PC-3 (cell line): ENCODE measurements at regions not wholly inside any gene's neighbourhood (a gene's known extent, or its start where the extent isn't known, plus 50 kb on each side); places are given as distances from the start of the nearest gene placed in this dataset.

Source experiments
- ATAC-seq: fragments of 200-7000 bp; cut with Tn5 transposase; 2 replicates; pipeline ENCODE4 v1.9.1; 2020; ENCODE audit warnings: mild to moderate bottlenecking, moderate library complexity
- BruUV-seq: library from RNA; stranded (reverse); fragments of 400-500 nt; replicated peaks from 2 replicates; lab custom pipeline; 2021; lab: Mats Ljungman, UMichigan
- CTCF ChIA-PET: fragments of 300-600 bp; sonication (Branson Sonifier 250); formaldehyde crosslinking; loops from one replicate; lab custom pipeline; 2022; ENCODE audit warnings: antibody characterized with exemption; lab: Charles Lee
- POLR2A ChIA-PET: fragments of 300-600 bp; sonication (Branson Sonifier 250); formaldehyde crosslinking; loops from one replicate; lab custom pipeline; 2022; ENCODE audit warnings: antibody characterized with exemption; ENCODE audit not compliant: unreplicated experiment; lab: Charles Lee
- DNase-seq: peaks from one replicate; pipeline ENCODE4 v3.0.0-alpha.2; 2015
- H2AFZ ChIP-seq: fragments of 300-600 bp; sonication (generic); 2 replicates; pipeline ENCODE4 v1.6.0; 2016; ENCODE audit warnings: antibody characterized with exemption, low read length
- H3F3A ChIP-seq: fragments of 300-600 bp; sonication (generic); one replicate; pipeline ENCODE4 v1.6.0; 2017; ENCODE audit warnings: antibody characterized with exemption, low read length, control low read depth, mild to moderate bottlenecking; ENCODE audit not compliant: unreplicated experiment
- H3K27ac ChIP-seq: fragments of 300-600 bp; sonication (generic); 2 replicates; pipeline ENCODE4 v1.5.1; 2016; ENCODE audit warnings: mild to moderate bottlenecking, low read length
- H3K27me3 ChIP-seq: fragments of 300-600 bp; sonication (generic); 2 replicates; pipeline ENCODE4 v1.6.1; 2016; ENCODE audit warnings: low read length, mixed read lengths
- H3K36me3 ChIP-seq: fragments of 300-600 bp; sonication (generic); 2 replicates; pipeline ENCODE4 v1.6.1; 2016; ENCODE audit warnings: low read depth, mixed run types, low read length, mixed read lengths
- H3K4me1 ChIP-seq: fragments of 300-600 bp; sonication (generic); 2 replicates; pipeline ENCODE4 v1.5.1; 2016; ENCODE audit warnings: low read length; ENCODE audit not compliant: insufficient read depth
- H3K4me2 ChIP-seq: fragments of 300-600 bp; sonication (generic); 2 replicates; pipeline ENCODE4 v1.6.0; 2016; ENCODE audit warnings: low read length
- H3K4me3 ChIP-seq: fragments of 300-600 bp; sonication (generic); 2 replicates; pipeline ENCODE4 v1.5.1; 2016; ENCODE audit warnings: mild to moderate bottlenecking, low read length, mixed read lengths
- H3K79me2 ChIP-seq: fragments of 300-600 bp; sonication (generic); 2 replicates; pipeline ENCODE4 v1.6.1; 2017; ENCODE audit warnings: low read length, mixed read lengths
- H3K9ac ChIP-seq: fragments of 300-600 bp; sonication (generic); 2 replicates; pipeline ENCODE4 v1.6.0; 2016; ENCODE audit warnings: mild to moderate bottlenecking, low read length
- H3K9me2 ChIP-seq: fragments of 300-600 bp; sonication (generic); replicated peaks from 2 replicates; pipeline ENCODE4 v1.6.1; 2016; ENCODE audit warnings: mixed run types, low read length, mixed read lengths
- H3K9me3 ChIP-seq: fragments of 300-600 bp; sonication (generic); 2 replicates; pipeline ENCODE4 v1.6.1; 2016; ENCODE audit warnings: low read length, mixed read lengths
- H4K20me1 ChIP-seq: fragments of 300-600 bp; sonication (generic); 2 replicates; pipeline ENCODE4 v1.6.1; 2016; ENCODE audit warnings: low read length, mixed read lengths
- CTCF ChIP-seq: fragments of 300-600 bp; sonication (generic); conservative IDR thresholded peaks from 2 replicates; pipeline ENCODE4 v1.5.1; 2017; ENCODE audit warnings: antibody characterized with exemption, low read depth, mild to moderate bottlenecking, low read length
- EZH2 ChIP-seq: fragments of 300-600 bp; sonication (generic); IDR thresholded peaks from one replicate; pipeline ENCODE4 v1.6.1; 2017; ENCODE audit warnings: antibody characterized with exemption, mild to moderate bottlenecking, low read length; ENCODE audit not compliant: unreplicated experiment
- EZH2phosphoT487 ChIP-seq: fragments of 300-600 bp; sonication (generic); IDR thresholded peaks from 2 replicates; pipeline ENCODE4 v1.6.1; 2018; ENCODE audit warnings: mild to moderate bottlenecking, antibody characterized with exemption, low read length, borderline replicate concordance
- intact Hi-C: fragments of 100-400 bp; cut with micrococcal nuclease; formaldehyde crosslinking; loops from 2 replicates; pipeline ENCODE4 v1.9.0; 2023

- ChIA-PET CTCF (no interaction called here), POLR2A (no interaction called here)
- Histone ChIP-seq H3F3A (no peaks in the 10 kb centered on the region), H2AFZ (no peak overlapping the region), H3K27ac (no peak overlapping the region), H3K9me3 (no peaks in the 10 kb centered on the region), H3K4me1 (no peaks in the 10 kb centered on the region), H4K20me1 (no peaks in the 10 kb centered on the region), H3K9me2 (no peaks in the 10 kb centered on the region), H3K79me2 (no peaks in the 10 kb centered on the region), H3K9ac (no peak overlapping the region), H3K27me3 (peaks cover 34% of the 10 kb centered on the region), H3K4me2 (no peak overlapping the region), H3K4me3 (no peak overlapping the region), H3K36me3 (no peaks in the 10 kb centered on the region)
- ATAC-seq: no peak
- intact Hi-C loops: no loop called here
- DNase-seq: no peak
- TF ChIP-seq EZH2phosphoT487 (no peak), EZH2 (no peak)
- no TSS peak for BruUV-seq
These were observed 109.2 kb upstream of the SLC7A1 start for GRCh38 chr13:29704648-29705047.

GRCh38 chr13:29703421-29703820, 107.9 kb upstream of the SLC7A1 start:
- Histone ChIP-seq H4K20me1 (no peaks in the 10 kb centered on the region), H3F3A (no peaks in the 10 kb centered on the region), H3K9me3 (no peaks in the 10 kb centered on the region), H3K4me1 (no peaks in the 10 kb centered on the region), H3K9ac (no peak overlapping the region), H3K36me3 (no peaks in the 10 kb centered on the region), H3K9me2 (no peaks in the 10 kb centered on the region), H3K79me2 (no peaks in the 10 kb centered on the region), H2AFZ (no peak overlapping the region), H3K27ac (no peak overlapping the region), H3K4me3 (no peak overlapping the region), H3K4me2 (no peak overlapping the region), H3K27me3 (peaks cover 24% of the 10 kb centered on the region)
- TF ChIP-seq CTCF (no peak), EZH2phosphoT487 (no peak), EZH2 (no peak)
- BruUV-seq: no TSS peak
- ChIA-PET CTCF (no interaction called here), POLR2A (no interaction called here)
- ATAC-seq (no peak), DNase-seq (no peak)
- intact Hi-C loops: no loop called here

GRCh38 chr13:29702912-29703351, 107.4 kb upstream of the SLC7A1 start:
- Histone ChIP-seq H3K4me3 (no peak overlapping the region), H3K27me3 (peaks cover 27% of the 10 kb centered on the region), H3K9me3 (no peaks in the 10 kb centered on the region), H4K20me1 (no peaks in the 10 kb centered on the region), H3K79me2 (no peaks in the 10 kb centered on the region), H3K4me1 (no peaks in the 10 kb centered on the region), H3K9me2 (no peaks in the 10 kb centered on the region), H3K27ac (no peak overlapping the region), H3K36me3 (no peaks in the 10 kb centered on the region), H3K9ac (no peak overlapping the region), H3K4me2 (no peak overlapping the region), H3F3A (no peaks in the 10 kb centered on the region), H2AFZ (no peak overlapping the region)
- intact Hi-C loops: no loop called here
- CTCF ChIA-PET: no interaction called here
- no TSS peak for BruUV-seq
- DNase-seq (no peak), ATAC-seq (no peak)
- POLR2A ChIA-PET: no interaction called here
- TF ChIP-seq EZH2 (no peak), CTCF (no peak), EZH2phosphoT487 (no peak)
